H1 (cell line): ENCODE measurements at regions not wholly inside any gene's neighbourhood (a gene's known extent, or its start where the extent isn't known, plus 50 kb on each side); places are given as distances from the start of the nearest gene placed in this dataset.

Experiments used
- CTCF ChIA-PET: fragments of 300-600 bp; sonication (Branson Sonifier 250); formaldehyde crosslinking; loops from one replicate; lab custom pipeline; 2021; ENCODE audit not compliant: partially characterized antibody; lab: Charles Lee
- POLR2A ChIA-PET: fragments of 300-600 bp; sonication (Branson Sonifier 250); formaldehyde crosslinking; loops from one replicate; lab custom pipeline; 2021; ENCODE audit warnings: inconsistent platforms; ENCODE audit not compliant: partially characterized antibody; lab: Charles Lee
- DNase-seq, 2 experiments: peaks; one replicate each; pipeline versions ENCODE4 v3.0.0 to v3.0.0-alpha.2; 2010 to 2022; ENCODE audit warnings: low spot score in 2 of 2, low read depth in 1 of 2, mixed read lengths in 1 of 2
- FAIRE-seq: peaks from 2 replicates; lab custom pipeline; 2011; peaks lifted over from hg19 to GRCh38; lab: Jason Lieb, UNC
- H2AFZ ChIP-seq: 2 replicates; pipeline ENCODE4 v1.8.1; 2012; ENCODE audit warnings: low read length, inconsistent platforms
- H2AK5ac ChIP-seq: 2 replicates; pipeline ENCODE4 v1.6.1; 2013; ENCODE audit warnings: low read depth, low read length
- H2BK120ac ChIP-seq: replicated peaks from 2 replicates; pipeline ENCODE3; 2013; ENCODE audit warnings: low read depth, low read length, inconsistent platforms
- H2BK12ac ChIP-seq: 2 replicates; pipeline ENCODE4 v1.6.1; 2013; ENCODE audit warnings: low read depth, low read length
- H2BK15ac ChIP-seq: 2 replicates; pipeline ENCODE4 v1.6.1; 2013; ENCODE audit warnings: low read length
- H2BK20ac ChIP-seq: 2 replicates; pipeline ENCODE4 v1.6.1; 2013; ENCODE audit warnings: low read length
- H2BK5ac ChIP-seq: 2 replicates; pipeline ENCODE4 v1.6.1; 2013; ENCODE audit warnings: low read depth, low read length
- H3K14ac ChIP-seq: 2 replicates; pipeline ENCODE4 v1.6.1; 2013; ENCODE audit warnings: inconsistent platforms; ENCODE audit not compliant: insufficient read length
- H3K18ac ChIP-seq: 2 replicates; pipeline ENCODE4 v1.6.1; 2013; ENCODE audit warnings: low read length; ENCODE audit errors: extremely low read depth
- H3K23ac ChIP-seq: 2 replicates; pipeline ENCODE4 v1.6.1; 2013; ENCODE audit warnings: inconsistent platforms; ENCODE audit not compliant: insufficient read length
- H3K23me2 ChIP-seq: 2 replicates; pipeline ENCODE4 v1.6.1; 2013; ENCODE audit warnings: low read depth, low read length
- H3K27ac ChIP-seq: 2 replicates; pipeline ENCODE4 v1.6.1; 2011; ENCODE audit warnings: low read depth, low read length, inconsistent platforms
- H3K27me3 ChIP-seq, 4 experiments: replicated peaks in 1 of 4; 1 replicate in 1 of 4; 2 replicates in 3 of 4; pipeline versions ENCODE4 v1.6.1 to v1.8.1; 2011 to 2013; ENCODE audit warnings: low read length in 3 of 4, mild to moderate bottlenecking in 3 of 4, inconsistent platforms in 2 of 4, mixed read lengths in 2 of 4, moderate library complexity in 1 of 4; ENCODE audit not compliant: control insufficient read depth in 3 of 4, insufficient read depth in 3 of 4; ENCODE audit errors: extremely low read depth in 1 of 4
- H3K36me3 ChIP-seq, 4 experiments: 2 replicates each; pipeline versions ENCODE4 v1.6.1 to v1.8.1; 2011 to 2013; ENCODE audit warnings: mild to moderate bottlenecking in 4 of 4, low read length in 3 of 4, moderate library complexity in 2 of 4, control low read depth in 1 of 4, inconsistent platforms in 1 of 4; ENCODE audit not compliant: insufficient read depth in 4 of 4, control insufficient read depth in 2 of 4
- H3K4ac ChIP-seq: replicated peaks from 2 replicates; pipeline ENCODE3; 2013; ENCODE audit warnings: low read length, low read depth, mixed read lengths, inconsistent platforms; ENCODE audit not compliant: insufficient read length
- H3K4me1 ChIP-seq, 4 experiments: replicated peaks in 1 of 4; 1 replicate in 1 of 4; 2 replicates in 3 of 4; pipeline versions ENCODE4 v1.6.1 to v1.8.1; 2011 to 2013; ENCODE audit warnings: low read length in 3 of 4, inconsistent platforms in 2 of 4, mixed read lengths in 1 of 4; ENCODE audit not compliant: insufficient read depth in 4 of 4, control insufficient read depth in 3 of 4
- H3K4me2 ChIP-seq, 2 experiments: 2 replicates each; pipeline versions ENCODE4 v1.6.1 to v1.8.1; 2011 to 2013; ENCODE audit warnings: low read depth in 2 of 2, low read length in 2 of 2, control low read depth in 1 of 2, inconsistent platforms in 1 of 2, mild to moderate bottlenecking in 1 of 2; ENCODE audit not compliant: insufficient read depth in 1 of 2
- H3K4me3 ChIP-seq, 4 experiments: fragments of 200-600, 300-600 bp in 1 of 4; sonication (generic), shearing (Covaris generic), sonication (Bioruptor Twin) in 1 of 4; 2 replicates each; pipeline versions ENCODE4 v1.5.1 to v1.8.1; 2011 to 2016; ENCODE audit warnings: low read length in 4 of 4, low read depth in 3 of 4, control low read depth in 2 of 4, inconsistent platforms in 2 of 4, mild to moderate bottlenecking in 2 of 4, mixed read lengths in 1 of 4, moderate library complexity in 1 of 4; ENCODE audit not compliant: insufficient read depth in 2 of 4; ENCODE audit errors: extremely low read depth in 1 of 4
- H3K56ac ChIP-seq: replicated peaks from 2 replicates; pipeline ENCODE3; 2013; ENCODE audit warnings: low read depth, mild to moderate bottlenecking, mixed read lengths, low read length, inconsistent platforms; ENCODE audit not compliant: insufficient read length
- H3K79me1 ChIP-seq: 2 replicates; pipeline ENCODE4 v1.6.1; 2013; ENCODE audit warnings: low read depth, low read length, control low read depth
- H3K79me2 ChIP-seq, 2 experiments: 2 replicates each; pipeline versions ENCODE4 v1.6.1 to v1.8.1; 2012 to 2013; ENCODE audit warnings: low read length in 2 of 2, mild to moderate bottlenecking in 2 of 2, inconsistent platforms in 1 of 2; ENCODE audit not compliant: insufficient read depth in 2 of 2, control insufficient read depth in 1 of 2
- H3K9ac ChIP-seq, 4 experiments: replicated peaks in 1 of 4; 1 replicate in 1 of 4; 2 replicates in 3 of 4; pipeline versions ENCODE4 v1.6.1 to v1.8.1; 2011 to 2013; ENCODE audit warnings: low read depth in 3 of 4, low read length in 3 of 4, control low read depth in 2 of 4, mild to moderate bottlenecking in 2 of 4, moderate library complexity in 2 of 4, inconsistent platforms in 1 of 4; ENCODE audit errors: extremely low read depth in 1 of 4
- H3K9me3 ChIP-seq, 2 experiments: 2 replicates each; pipeline versions ENCODE4 v1.6.1 to v1.8.1; 2012 to 2013; ENCODE audit warnings: mild to moderate bottlenecking in 2 of 2, moderate library complexity in 2 of 2, control low read depth in 1 of 2, inconsistent platforms in 1 of 2, low read depth in 1 of 2, low read length in 1 of 2, mixed read lengths in 1 of 2; ENCODE audit not compliant: insufficient read depth in 2 of 2
- H4K20me1 ChIP-seq, 2 experiments: replicated peaks in 1 of 2; 2 replicates each; pipeline versions ENCODE3 to v1.8.1; 2011 to 2013; ENCODE audit warnings: inconsistent platforms in 2 of 2, low read length in 2 of 2, mild to moderate bottlenecking in 1 of 2; ENCODE audit not compliant: insufficient read depth in 2 of 2, control insufficient read depth in 1 of 2
- H4K5ac ChIP-seq: 2 replicates; pipeline ENCODE4 v1.6.1; 2013; ENCODE audit warnings: low read length, low read depth, mixed read lengths, inconsistent platforms; ENCODE audit not compliant: insufficient read length
- H4K8ac ChIP-seq: 2 replicates; pipeline ENCODE4 v1.8.0; 2013; ENCODE audit warnings: mild to moderate bottlenecking, moderate library complexity, low read length, inconsistent platforms; ENCODE audit not compliant: insufficient read depth; ENCODE audit errors: extremely low read depth
- H4K91ac ChIP-seq: replicated peaks from 2 replicates; pipeline ENCODE3; 2013; ENCODE audit warnings: low read length, mixed read lengths, inconsistent platforms; ENCODE audit not compliant: insufficient read length
- CBX8 ChIP-seq: fragments of 300-800, 300-1000 bp; sonication (generic); IDR thresholded peaks from 2 replicates; pipeline ENCODE4 v1.7.1; 2016; ENCODE audit warnings: low read depth, low read length, borderline replicate concordance
- EZH2 ChIP-seq: fragments of 200-600 bp; sonication (generic); IDR thresholded peaks from 2 replicates; pipeline ENCODE4 v1.7.1; 2012; ENCODE audit warnings: low read depth, mild to moderate bottlenecking, moderate library complexity, low read length, inconsistent platforms; ENCODE audit not compliant: severe bottlenecking
- FOSL1 ChIP-seq: IDR thresholded peaks from 2 replicates; pipeline ENCODE4 v1.6.1; 2011; ENCODE audit warnings: mild to moderate bottlenecking, low read depth, low read length, moderate library complexity; ENCODE audit not compliant: insufficient read depth
- KDM4A ChIP-seq: IDR thresholded peaks from one replicate; pipeline ENCODE4 v1.7.1; 2012; ENCODE audit warnings: low read depth, mild to moderate bottlenecking, moderate library complexity, low read length, inconsistent platforms; ENCODE audit not compliant: severe bottlenecking
- MAFK ChIP-seq: IDR thresholded peaks from 2 replicates; pipeline ENCODE4 v1.6.1; 2012; ENCODE audit warnings: low read depth, mild to moderate bottlenecking, improper control_type of control experiment, low read length
- NANOG ChIP-seq: IDR thresholded peaks from 2 replicates; pipeline ENCODE4 v1.6.1; 2011; ENCODE audit warnings: low read length, low read depth, mild to moderate bottlenecking, inconsistent platforms; ENCODE audit not compliant: insufficient read depth, poor library complexity, severe bottlenecking
- POLR2A ChIP-seq, 2 experiments: IDR thresholded peaks; 1 replicate in 1 of 2; 2 replicates in 1 of 2; pipeline ENCODE4 v1.6.1; 2011; ENCODE audit warnings: low read depth in 2 of 2, low read length in 2 of 2, mild to moderate bottlenecking in 2 of 2; ENCODE audit errors: control extremely low read depth in 1 of 2
- RAD21 ChIP-seq, 2 experiments: IDR thresholded peaks in 1 of 2; conservative IDR thresholded peaks in 1 of 2; 2 replicates each; pipeline ENCODE4 v1.6.1; 2011; ENCODE audit warnings: low read depth in 2 of 2, low read length in 2 of 2, improper control_type of control experiment in 1 of 2, inconsistent platforms in 1 of 2, mild to moderate bottlenecking in 1 of 2, moderate library complexity in 1 of 2
- SP4 ChIP-seq: IDR thresholded peaks from 2 replicates; pipeline ENCODE4 v1.6.1; 2012; ENCODE audit warnings: low read length, inconsistent platforms
- TAF7 ChIP-seq: optimal IDR thresholded peaks from 2 replicates; pipeline ENCODE3; 2011; ENCODE audit warnings: low read depth, mild to moderate bottlenecking, inconsistent platforms, low read length, moderate library complexity, borderline replicate concordance
- TEAD4 ChIP-seq: IDR thresholded peaks from 2 replicates; pipeline ENCODE4 v1.6.1; 2012; ENCODE audit warnings: low read depth, low read length, inconsistent platforms, mixed read lengths
- WGBS, 2 experiments: shearing (Covaris generic) in 1 of 2; methylation state at CpG; one replicate each; pipeline versions ENCODE4 v1.1.6 to v1.1.7; 2013 to 2015; ENCODE audit warnings: low lambda C conversion rate in 2 of 2, mixed read lengths in 2 of 2, inconsistent platforms in 1 of 2, low coverage in 1 of 2, missing lambda C conversion rate in 1 of 2; ENCODE audit not compliant: insufficient replicate concordance in 2 of 2, insufficient coverage in 1 of 2, insufficient read length in 1 of 2; ENCODE audit errors: extremely low coverage in 1 of 2, missing lambda C conversion rate in 1 of 2; 5-methylcytosine and 5-hydroxymethylcytosine counted together
- TF ChIP-seq, protein P1 (sequence below): IDR thresholded peaks from 2 replicates; pipeline ENCODE4 v1.6.1; 2012; ENCODE audit warnings: inconsistent platforms

DNA sequence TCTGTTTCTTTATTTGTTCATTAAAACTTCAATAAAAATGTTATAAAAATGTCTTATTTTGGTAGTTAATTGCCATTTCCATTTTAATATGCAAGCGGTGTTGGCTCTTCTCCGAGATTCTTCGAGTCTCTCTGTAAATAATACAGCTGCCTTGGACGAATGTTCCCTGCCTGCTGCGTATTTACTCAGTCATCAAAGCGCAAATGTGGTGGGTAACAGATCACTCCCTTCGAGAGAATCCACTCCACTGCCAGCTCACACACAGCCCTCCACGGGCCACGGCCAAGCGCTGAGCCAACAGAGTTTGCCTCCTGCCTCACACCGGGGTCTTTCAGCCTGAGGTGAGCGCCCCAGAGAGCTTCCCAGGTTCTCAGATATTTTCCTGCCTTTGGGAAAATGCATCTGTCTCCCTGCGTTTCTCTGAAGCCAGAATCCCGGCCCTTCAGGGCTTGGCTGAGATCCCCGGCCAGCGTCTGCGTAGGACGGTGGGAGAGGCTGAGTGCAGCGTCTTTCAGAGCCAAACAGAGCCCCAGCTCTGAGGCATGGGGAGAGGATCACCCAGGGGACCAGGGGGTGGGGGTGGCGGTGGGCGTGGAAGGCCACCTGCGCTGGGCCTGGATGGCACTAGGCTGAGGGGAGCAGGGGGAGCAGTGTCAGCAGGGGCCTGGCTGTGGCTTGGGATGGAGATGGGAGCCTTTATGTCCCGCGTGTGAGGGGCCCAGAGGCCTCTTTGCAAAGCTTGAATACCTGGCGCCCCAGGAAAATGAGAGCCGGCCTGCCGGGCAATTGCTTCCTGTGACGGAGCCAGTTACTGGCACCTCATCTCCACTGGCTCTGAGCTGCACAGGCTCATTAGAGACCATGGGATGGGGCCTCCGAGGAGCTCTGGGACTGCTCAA, 248.7 kb downstream of the RBFOX3 start:
- Histone ChIP-seq H3K79me1 (no peaks in the 10 kb centered on the region), H3K27me3 (peaks cover 0 to 2% (median 0%) of the 10 kb centered on the region in 4 experiments; a peak in 3 of 7 replicates), H2AFZ (no peak overlapping the region), H3K23me2 (no peaks in the 10 kb centered on the region), H3K4me1 (no peaks in the 10 kb centered on the region; a peak in 1 of 7 replicates), H3K79me2 (no peaks in the 10 kb centered on the region), H4K20me1 (peaks cover 0 to 2% of the 10 kb centered on the region in 2 experiments), H4K91ac (no peak overlapping the region), H3K23ac (no peak overlapping the region), H4K5ac (no peak overlapping the region), H3K18ac (no peak overlapping the region), H3K27ac (no peak overlapping the region), H2AK5ac (no peak overlapping the region), H2BK20ac (no peak overlapping the region), H3K36me3 (no peaks in the 10 kb centered on the region), H2BK12ac (no peak overlapping the region), H3K4me3 (no peak overlapping the region), H2BK5ac (no peak overlapping the region), H3K56ac (no peak overlapping the region), H4K8ac (no peak overlapping the region), H3K4me2 (no peak overlapping the region), H3K4ac (no peak overlapping the region), H3K9me3 (no peaks in the 10 kb centered on the region), H2BK120ac (no peak overlapping the region), H3K14ac (no peak overlapping the region), H3K9ac (no peak overlapping the region), H2BK15ac (no peak overlapping the region)
- FAIRE-seq = no peak
- 82% methylated on average over 26 of the region's 29 CpGs; no CpG with 5 or more reads in 1 of the 2 experiments for WGBS, 2 experiments
- ChIA-PET POLR2A (no interaction called here), CTCF (interaction anchor here (1.1 to 1.9 kb wide), 5 partner anchors 14 to 274 kb away, joined by 4 to 5 read pairs (median 5); no protein-coding TSS in a partner anchor)
- DNase-seq = no peak
- TF ChIP-seq TEAD4 (no peak), RAD21 (IDR thresholded peaks at IDR 0.05 in 1 of 2, conservative IDR thresholded peaks at IDR 0.05 in 1 of 2; ENCODE audit: low read depth in 2 of 2, low read length in 2 of 2) (no peak), NANOG (no peak), MAFK (no peak), TAF7 (no peak), EZH2 (no peak), SP4 (no peak), KDM4A (no peak), POLR2A (IDR thresholded peaks at IDR 0.05; ENCODE audit: control extremely low read depth in 1 of 2, low read depth in 2 of 2, low read length in 2 of 2) (no peak), CBX8 (no peak), FOSL1 (no peak)
- TF ChIP-seq, protein P1, sequence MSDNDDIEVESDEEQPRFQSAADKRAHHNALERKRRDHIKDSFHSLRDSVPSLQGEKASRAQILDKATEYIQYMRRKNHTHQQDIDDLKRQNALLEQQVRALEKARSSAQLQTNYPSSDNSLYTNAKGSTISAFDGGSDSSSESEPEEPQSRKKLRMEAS = no peak
